Endothelial cell of umbilical vein (primary cell): ENCODE measurements at regions not wholly inside any gene's neighbourhood (a gene's known extent, or its start where the extent isn't known, plus 50 kb on each side); places are given as distances from the start of the nearest gene placed in this dataset.

Experiments used
- BruUV-seq: library from RNA; stranded (reverse); fragments of 400-500 nt; replicated peaks from 2 replicates; lab custom pipeline; 2021; lab: Mats Ljungman, UMichigan
- CTCF ChIA-PET: fragments of 300-600, 350-600 bp; sonication (Branson Sonifier 250); formaldehyde crosslinking; loops from one replicate; lab custom pipeline; 2021; ENCODE audit warnings: antibody characterized with exemption, inconsistent platforms; lab: Charles Lee
- POLR2A ChIA-PET: fragments of 300-600, 350-600 bp; sonication (Branson Sonifier 250); formaldehyde crosslinking; loops from one replicate; lab custom pipeline; 2021; ENCODE audit warnings: antibody characterized with exemption, inconsistent platforms; lab: Charles Lee
- DNase-seq: peaks from one replicate; pipeline ENCODE4 v3.0.0-alpha.2; 2011; ENCODE audit warnings: low read depth, low spot score
- FAIRE-seq: peaks from 2 replicates; lab custom pipeline; 2011; peaks lifted over from hg19 to GRCh38; lab: Jason Lieb, UNC
- H2AFZ ChIP-seq: 2 replicates; pipeline ENCODE4 v1.6.0; 2012; ENCODE audit warnings: low read depth, low read length, control low read depth, inconsistent platforms
- H3K27ac ChIP-seq: 2 replicates; pipeline ENCODE4 v1.5.1; 2011; ENCODE audit warnings: low read depth, mild to moderate bottlenecking, control low read depth, low read length, moderate library complexity; ENCODE audit not compliant: insufficient read depth
- H3K27me3 ChIP-seq, 2 experiments: 2 replicates each; pipeline versions ENCODE4 v1.6.0 to v1.6.1; 2011; ENCODE audit warnings: low read length in 2 of 2, mixed read lengths in 1 of 2; ENCODE audit not compliant: control insufficient read depth in 2 of 2, insufficient read depth in 2 of 2
- H3K36me3 ChIP-seq, 2 experiments: 2 replicates in 1 of 2; 3 replicates in 1 of 2; pipeline ENCODE4 v1.5.1; 2011; ENCODE audit warnings: low read length in 2 of 2, mild to moderate bottlenecking in 1 of 2, moderate library complexity in 1 of 2; ENCODE audit not compliant: control insufficient read depth in 2 of 2, insufficient read depth in 2 of 2; ENCODE audit errors: extremely low read depth in 1 of 2
- H3K4me1 ChIP-seq: 3 replicates; pipeline ENCODE4 v1.5.1; 2011; ENCODE audit warnings: mild to moderate bottlenecking, low read length; ENCODE audit not compliant: control insufficient read depth, insufficient read depth; ENCODE audit errors: extremely low read depth
- H3K4me2 ChIP-seq: 2 replicates; pipeline ENCODE4 v1.6.1; 2011; ENCODE audit warnings: low read length, control low read depth, mixed read lengths; ENCODE audit not compliant: insufficient read depth
- H3K4me3 ChIP-seq, 3 experiments: fragments of 200-600 bp in 1 of 3; sonication (generic), shearing (Covaris generic) in 1 of 3; replicated peaks in 1 of 3; 2 replicates each; pipeline ENCODE4 v1.5.1; 2011 to 2016; ENCODE audit warnings: control low read depth in 3 of 3, low read length in 3 of 3, mild to moderate bottlenecking in 2 of 3, inconsistent platforms in 1 of 3, low read depth in 1 of 3, moderate library complexity in 1 of 3; ENCODE audit not compliant: insufficient read depth in 1 of 3
- H3K79me2 ChIP-seq: 2 replicates; pipeline ENCODE4 v1.6.0; 2012; ENCODE audit warnings: low read length, inconsistent platforms; ENCODE audit not compliant: control insufficient read depth, insufficient read depth
- H3K9ac ChIP-seq: replicated peaks from 2 replicates; pipeline ENCODE3; 2011; ENCODE audit warnings: low read length, control low read depth; ENCODE audit not compliant: insufficient read depth; ENCODE audit errors: extremely low read depth
- H3K9me1 ChIP-seq: replicated peaks from 3 replicates; pipeline ENCODE4 v1.6.0; 2011; ENCODE audit warnings: mild to moderate bottlenecking, low read length; ENCODE audit not compliant: control insufficient read depth, insufficient read depth; ENCODE audit errors: extremely low read depth
- H3K9me3 ChIP-seq: replicated peaks from 2 replicates; pipeline ENCODE4 v1.5.1; 2012; ENCODE audit warnings: low read length, inconsistent platforms; ENCODE audit not compliant: control insufficient read depth, insufficient read depth
- H4K20me1 ChIP-seq: replicated peaks from 2 replicates; pipeline ENCODE3; 2011; ENCODE audit warnings: mild to moderate bottlenecking, low read length; ENCODE audit not compliant: control insufficient read depth, insufficient read depth; ENCODE audit errors: extremely low read depth
- EZH2 ChIP-seq: IDR thresholded peaks from 2 replicates; pipeline ENCODE4 v1.6.1; 2012; ENCODE audit warnings: borderline replicate concordance, low read depth, mild to moderate bottlenecking, moderate library complexity, low read length, inconsistent platforms; ENCODE audit not compliant: severe bottlenecking
- FOS ChIP-seq: IDR thresholded peaks from 2 replicates; pipeline ENCODE4 v1.6.1; 2011; ENCODE audit warnings: mild to moderate bottlenecking, low read length, moderate library complexity, borderline replicate concordance; ENCODE audit not compliant: insufficient read depth
- GATA2 ChIP-seq: IDR thresholded peaks from 2 replicates; pipeline ENCODE4 v1.7.0; 2011; ENCODE audit warnings: low read depth, mild to moderate bottlenecking, moderate library complexity, mixed read lengths, low read length; ENCODE audit not compliant: insufficient read length, insufficient read depth
- JUN ChIP-seq: IDR thresholded peaks from 2 replicates; pipeline ENCODE4 v1.6.1; 2011; ENCODE audit warnings: borderline replicate concordance, low read depth; ENCODE audit not compliant: insufficient read length, insufficient read depth
- MAX ChIP-seq: IDR thresholded peaks from 2 replicates; pipeline ENCODE4 v1.6.1; 2011; ENCODE audit not compliant: insufficient read depth, insufficient read length
- MYC ChIP-seq: IDR thresholded peaks from one replicate; pipeline ENCODE4 v1.6.1; 2011; ENCODE audit warnings: mild to moderate bottlenecking, low read depth, low read length
- POLR2A ChIP-seq: IDR thresholded peaks from 2 replicates; pipeline ENCODE4 v1.6.1; 2012; ENCODE audit warnings: low read depth, mild to moderate bottlenecking, control low read depth, low read length
- POLR2AphosphoS5 ChIP-seq: IDR thresholded peaks from 2 replicates; pipeline ENCODE4 v1.6.1; 2012; ENCODE audit warnings: low read depth, mild to moderate bottlenecking, control low read depth, low read length, moderate library complexity; ENCODE audit not compliant: insufficient read depth
- dilution Hi-C: fragments of 300-500 bp; cut with MboI; formaldehyde crosslinking; loops from one replicate; pipeline ENCODE4 v1.15.0; 2019; ENCODE audit warnings: low sequenced_read_pairs; ENCODE audit not compliant: extremely low pct_ligation_motif_present
- intact Hi-C: fragments of 100-400 bp; cut with micrococcal nuclease; formaldehyde crosslinking; loops from one replicate; pipeline ENCODE4 v1.10.0; 2022
- TF ChIP-seq, protein P1 (sequence below), 2 donors: IDR thresholded peaks; 1 replicate in 1 of 2; 2 replicates in 1 of 2; pipeline ENCODE4 v1.5.1; 2011; ENCODE audit warnings: low read length in 2 of 2, mild to moderate bottlenecking in 2 of 2, moderate library complexity in 2 of 2, control low read depth in 1 of 2, inconsistent platforms in 1 of 2, low read depth in 1 of 2; ENCODE audit not compliant: insufficient read depth in 1 of 2; ENCODE audit errors: extremely low read depth in 1 of 2

DNA sequence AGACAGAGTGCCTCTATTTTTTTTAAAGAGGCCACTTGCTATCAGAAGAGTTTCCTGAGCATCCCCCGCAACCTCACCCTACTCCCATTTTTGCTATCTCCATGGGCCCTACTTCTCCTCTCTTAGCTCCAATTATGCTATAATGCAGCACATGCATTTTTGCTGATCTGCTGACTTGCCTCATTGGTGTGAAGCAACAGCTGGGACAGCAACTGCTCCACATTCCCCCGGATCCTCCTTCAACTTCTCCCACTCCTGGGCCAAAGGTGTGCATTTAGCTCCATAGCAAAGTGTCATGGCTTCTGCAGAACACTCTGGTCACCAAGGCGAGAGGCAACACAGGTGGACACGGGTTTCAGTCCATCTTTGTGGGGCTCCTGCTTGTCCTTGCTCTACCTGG lies 56.7 kb upstream of the USP29 start:
- no TSS peak for BruUV-seq
- no peaks in the 10 kb centered on the region for H3K4me1 ChIP-seq
- H3K9ac ChIP-seq, result no peak overlapping the region
- DNase-seq, result no peak
- no peaks in the 10 kb centered on the region for H3K79me2 ChIP-seq
- no peak overlapping the region for H3K4me3 ChIP-seq
- ChIA-PET POLR2A (no interaction called here), CTCF (no interaction called here)
- no peak overlapping the region for H2AFZ ChIP-seq
- no peak for FAIRE-seq
- no peak overlapping the region for H3K4me2 ChIP-seq
- no peak overlapping the region for H3K27ac ChIP-seq
- dilution Hi-C loops, result no loop called here
- H3K9me1 ChIP-seq, result no peaks in the 10 kb centered on the region
- no peaks in the 10 kb centered on the region for H3K36me3 ChIP-seq
- TF ChIP-seq, protein P1, sequence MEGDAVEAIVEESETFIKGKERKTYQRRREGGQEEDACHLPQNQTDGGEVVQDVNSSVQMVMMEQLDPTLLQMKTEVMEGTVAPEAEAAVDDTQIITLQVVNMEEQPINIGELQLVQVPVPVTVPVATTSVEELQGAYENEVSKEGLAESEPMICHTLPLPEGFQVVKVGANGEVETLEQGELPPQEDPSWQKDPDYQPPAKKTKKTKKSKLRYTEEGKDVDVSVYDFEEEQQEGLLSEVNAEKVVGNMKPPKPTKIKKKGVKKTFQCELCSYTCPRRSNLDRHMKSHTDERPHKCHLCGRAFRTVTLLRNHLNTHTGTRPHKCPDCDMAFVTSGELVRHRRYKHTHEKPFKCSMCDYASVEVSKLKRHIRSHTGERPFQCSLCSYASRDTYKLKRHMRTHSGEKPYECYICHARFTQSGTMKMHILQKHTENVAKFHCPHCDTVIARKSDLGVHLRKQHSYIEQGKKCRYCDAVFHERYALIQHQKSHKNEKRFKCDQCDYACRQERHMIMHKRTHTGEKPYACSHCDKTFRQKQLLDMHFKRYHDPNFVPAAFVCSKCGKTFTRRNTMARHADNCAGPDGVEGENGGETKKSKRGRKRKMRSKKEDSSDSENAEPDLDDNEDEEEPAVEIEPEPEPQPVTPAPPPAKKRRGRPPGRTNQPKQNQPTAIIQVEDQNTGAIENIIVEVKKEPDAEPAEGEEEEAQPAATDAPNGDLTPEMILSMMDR (IDR thresholded peaks at IDR 0.05; ENCODE audit: extremely low read depth in 1 of 2, insufficient read depth in 1 of 2, low read depth in 1 of 2, low read length in 2 of 2), result no peak
- TF ChIP-seq MAX (no peak), FOS (no peak), GATA2 (no peak), MYC (no peak), JUN (no peak), POLR2AphosphoS5 (no peak), POLR2A (no peak), EZH2 (no peak)
- intact Hi-C loops, result no loop called here
- H3K9me3 ChIP-seq, result peaks cover 6% of the 10 kb centered on the region
- H4K20me1 ChIP-seq, result no peaks in the 10 kb centered on the region
- no peaks in the 10 kb centered on the region for H3K27me3 ChIP-seq
